C4-2B (cell line): ENCODE measurements at regions not wholly inside any gene's neighbourhood (a gene's known extent, or its start where the extent isn't known, plus 50 kb on each side); places are given as distances from the start of the nearest gene placed in this dataset.

Source experiments
- ZFX ChIP-seq: fragments of 450-650 bp; IDR thresholded peaks from 2 replicates; pipeline ENCODE4 v1.6.1; 2017
- TF ChIP-seq, protein P1 (sequence below): fragments of 450-650 bp; conservative IDR thresholded peaks from 2 replicates; pipeline ENCODE4 v1.5.1; 2017; ENCODE audit warnings: mild to moderate bottlenecking

GRCh38 chrX:8867406-8867805, 66.2 kb upstream of the FAM9A start:
- TF ChIP-seq, protein P1, sequence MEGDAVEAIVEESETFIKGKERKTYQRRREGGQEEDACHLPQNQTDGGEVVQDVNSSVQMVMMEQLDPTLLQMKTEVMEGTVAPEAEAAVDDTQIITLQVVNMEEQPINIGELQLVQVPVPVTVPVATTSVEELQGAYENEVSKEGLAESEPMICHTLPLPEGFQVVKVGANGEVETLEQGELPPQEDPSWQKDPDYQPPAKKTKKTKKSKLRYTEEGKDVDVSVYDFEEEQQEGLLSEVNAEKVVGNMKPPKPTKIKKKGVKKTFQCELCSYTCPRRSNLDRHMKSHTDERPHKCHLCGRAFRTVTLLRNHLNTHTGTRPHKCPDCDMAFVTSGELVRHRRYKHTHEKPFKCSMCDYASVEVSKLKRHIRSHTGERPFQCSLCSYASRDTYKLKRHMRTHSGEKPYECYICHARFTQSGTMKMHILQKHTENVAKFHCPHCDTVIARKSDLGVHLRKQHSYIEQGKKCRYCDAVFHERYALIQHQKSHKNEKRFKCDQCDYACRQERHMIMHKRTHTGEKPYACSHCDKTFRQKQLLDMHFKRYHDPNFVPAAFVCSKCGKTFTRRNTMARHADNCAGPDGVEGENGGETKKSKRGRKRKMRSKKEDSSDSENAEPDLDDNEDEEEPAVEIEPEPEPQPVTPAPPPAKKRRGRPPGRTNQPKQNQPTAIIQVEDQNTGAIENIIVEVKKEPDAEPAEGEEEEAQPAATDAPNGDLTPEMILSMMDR: no peak
- no peak for TF ChIP-seq ZFX
